ENCODE measurements at regions not wholly inside any gene's neighbourhood (a gene's known extent, or its start where the extent isn't known, plus 50 kb on each side); places are given as distances from the start of the nearest gene placed in this dataset.

DNA sequence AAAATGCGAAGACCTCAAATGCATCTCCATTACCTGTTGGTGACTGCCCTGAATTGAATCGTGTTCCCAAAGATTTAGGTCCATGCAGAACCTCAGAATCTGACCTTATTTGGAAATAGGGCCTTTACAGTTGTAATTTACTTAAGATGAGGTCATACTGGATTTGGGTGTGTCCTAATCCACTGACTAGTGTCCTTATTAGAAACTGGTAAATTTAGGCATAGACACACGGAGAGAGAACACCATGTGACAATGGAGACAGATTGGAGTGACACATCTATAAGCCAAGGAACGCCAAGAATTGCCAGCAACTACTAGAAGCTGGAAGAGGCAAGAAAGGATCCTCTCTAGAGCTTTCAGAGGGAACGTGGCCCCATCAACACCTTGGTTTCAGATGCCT, 203.1 kb downstream of the SMAD2 start:
- Histone ChIP-seq H4K20me1 (ENCODE audit: insufficient read depth, low read length) (no peaks in the 10 kb centered on the region), H3K9me3 (ENCODE audit: insufficient read depth, low read length) (no peaks in the 10 kb centered on the region), H3K27me3 (ENCODE audit: low read depth, low read length) (peaks cover 4% of the 10 kb centered on the region; the same call in 1 of the 2 replicates), H3K4me2 (ENCODE audit: low read length) (no peak overlapping the region), H2AFZ (ENCODE audit: low read depth, low read length) (no peak overlapping the region), H3K4me3 (ENCODE audit: low read length) (no peak overlapping the region), H3K4me1 (ENCODE audit: low read length) (no peaks in the 10 kb centered on the region), H3K9ac (ENCODE audit: low read length) (no peak overlapping the region), H3K27ac (ENCODE audit: low read length) (no peak overlapping the region), H3K36me3 (replicated peaks; ENCODE audit: low read depth, low read length) (no peaks in the 10 kb centered on the region), H3K79me2 (ENCODE audit: low read length) (no peaks in the 10 kb centered on the region)
- TF ChIP-seq, protein P1, sequence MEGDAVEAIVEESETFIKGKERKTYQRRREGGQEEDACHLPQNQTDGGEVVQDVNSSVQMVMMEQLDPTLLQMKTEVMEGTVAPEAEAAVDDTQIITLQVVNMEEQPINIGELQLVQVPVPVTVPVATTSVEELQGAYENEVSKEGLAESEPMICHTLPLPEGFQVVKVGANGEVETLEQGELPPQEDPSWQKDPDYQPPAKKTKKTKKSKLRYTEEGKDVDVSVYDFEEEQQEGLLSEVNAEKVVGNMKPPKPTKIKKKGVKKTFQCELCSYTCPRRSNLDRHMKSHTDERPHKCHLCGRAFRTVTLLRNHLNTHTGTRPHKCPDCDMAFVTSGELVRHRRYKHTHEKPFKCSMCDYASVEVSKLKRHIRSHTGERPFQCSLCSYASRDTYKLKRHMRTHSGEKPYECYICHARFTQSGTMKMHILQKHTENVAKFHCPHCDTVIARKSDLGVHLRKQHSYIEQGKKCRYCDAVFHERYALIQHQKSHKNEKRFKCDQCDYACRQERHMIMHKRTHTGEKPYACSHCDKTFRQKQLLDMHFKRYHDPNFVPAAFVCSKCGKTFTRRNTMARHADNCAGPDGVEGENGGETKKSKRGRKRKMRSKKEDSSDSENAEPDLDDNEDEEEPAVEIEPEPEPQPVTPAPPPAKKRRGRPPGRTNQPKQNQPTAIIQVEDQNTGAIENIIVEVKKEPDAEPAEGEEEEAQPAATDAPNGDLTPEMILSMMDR (IDR thresholded peaks at IDR 0.05; ENCODE audit: low read depth, low read length), result no peak
- no peak for TF ChIP-seq EZH2phosphoT487 (IDR thresholded peaks at IDR 0.05; ENCODE audit: low read depth)

DNA sequence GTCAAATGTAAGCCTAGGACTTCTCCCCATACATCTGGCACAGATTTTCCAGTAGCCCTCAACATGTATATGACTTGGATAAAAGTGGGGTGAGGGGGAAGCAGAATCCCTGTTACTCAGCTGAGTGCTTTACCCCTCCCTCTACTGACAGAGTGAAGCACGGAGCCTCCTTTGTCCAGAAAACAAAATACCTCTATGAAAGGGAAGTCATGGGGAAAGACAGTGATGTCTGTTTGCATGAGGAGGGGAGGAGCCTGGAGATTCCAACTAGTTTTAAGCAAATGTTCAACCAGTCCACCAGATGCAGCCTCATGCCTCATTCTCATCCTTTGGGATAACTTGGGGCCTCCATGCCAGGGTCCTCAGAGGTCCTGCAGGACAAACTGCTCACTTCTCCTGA, 203.9 kb downstream of the SMAD2 start:
- H3K4me3 ChIP-seq (ENCODE audit: low read length), result no peak overlapping the region
- H3K9ac ChIP-seq (ENCODE audit: low read length), result no peak overlapping the region
- no peaks in the 10 kb centered on the region for H4K20me1 ChIP-seq (ENCODE audit: insufficient read depth, low read length)
- no peaks in the 10 kb centered on the region for H3K9me3 ChIP-seq (ENCODE audit: insufficient read depth, low read length)
- no peaks in the 10 kb centered on the region for H3K4me1 ChIP-seq (ENCODE audit: low read length)
- H3K79me2 ChIP-seq (ENCODE audit: low read length), result no peaks in the 10 kb centered on the region
- H3K36me3 ChIP-seq (replicated peaks; ENCODE audit: low read depth, low read length), result no peaks in the 10 kb centered on the region
- TF ChIP-seq, protein P1 (IDR thresholded peaks at IDR 0.05; ENCODE audit: low read depth, low read length), result no peak
- no peak for TF ChIP-seq EZH2phosphoT487 (IDR thresholded peaks at IDR 0.05; ENCODE audit: low read depth)
- H3K4me2 ChIP-seq (ENCODE audit: low read length), result no peak overlapping the region
- peaks cover 4% of the 10 kb centered on the region; the same call in 1 of the 2 replicates for H3K27me3 ChIP-seq (ENCODE audit: low read depth, low read length)
- no peak overlapping the region for H2AFZ ChIP-seq (ENCODE audit: low read depth, low read length)
- H3K27ac ChIP-seq (ENCODE audit: low read length), result no peak overlapping the region

DNA sequence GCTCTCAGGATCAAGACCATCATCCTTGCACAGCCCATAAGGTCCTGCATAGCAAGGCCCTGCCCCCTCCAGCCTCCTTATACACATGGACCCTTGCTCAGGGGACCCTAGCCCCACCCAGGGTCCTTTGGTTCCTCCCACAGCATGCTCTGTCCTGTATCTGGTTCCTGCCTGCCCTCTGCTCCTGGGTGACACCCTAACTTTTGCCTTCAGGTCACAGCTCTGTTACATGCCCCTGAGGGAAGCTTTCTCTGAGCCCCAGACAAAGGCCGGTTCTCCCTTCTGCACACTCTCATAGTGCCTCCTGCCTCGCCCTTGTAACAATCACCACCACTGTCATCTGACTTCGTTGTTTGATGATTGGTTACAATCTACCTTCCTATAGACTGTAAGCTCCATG, 204.8 kb downstream of the SMAD2 start:
- Histone ChIP-seq H3K4me1 (ENCODE audit: low read length) (no peaks in the 10 kb centered on the region), H3K79me2 (ENCODE audit: low read length) (no peaks in the 10 kb centered on the region), H3K36me3 (replicated peaks; ENCODE audit: low read depth, low read length) (no peaks in the 10 kb centered on the region), H3K4me2 (ENCODE audit: low read length) (no peak overlapping the region), H3K9me3 (ENCODE audit: insufficient read depth, low read length) (no peaks in the 10 kb centered on the region), H2AFZ (ENCODE audit: low read depth, low read length) (no peak overlapping the region), H3K9ac (ENCODE audit: low read length) (no peak overlapping the region), H3K27me3 (ENCODE audit: low read depth, low read length) (peaks cover 4% of the 10 kb centered on the region; the same call in 1 of the 2 replicates), H4K20me1 (ENCODE audit: insufficient read depth, low read length) (no peaks in the 10 kb centered on the region), H3K4me3 (ENCODE audit: low read length) (no peak overlapping the region), H3K27ac (ENCODE audit: low read length) (no peak overlapping the region)
- no peak for TF ChIP-seq EZH2phosphoT487 (IDR thresholded peaks at IDR 0.05; ENCODE audit: low read depth)
- TF ChIP-seq, protein P1 (IDR thresholded peaks at IDR 0.05; ENCODE audit: low read depth, low read length), result no peak

DNA sequence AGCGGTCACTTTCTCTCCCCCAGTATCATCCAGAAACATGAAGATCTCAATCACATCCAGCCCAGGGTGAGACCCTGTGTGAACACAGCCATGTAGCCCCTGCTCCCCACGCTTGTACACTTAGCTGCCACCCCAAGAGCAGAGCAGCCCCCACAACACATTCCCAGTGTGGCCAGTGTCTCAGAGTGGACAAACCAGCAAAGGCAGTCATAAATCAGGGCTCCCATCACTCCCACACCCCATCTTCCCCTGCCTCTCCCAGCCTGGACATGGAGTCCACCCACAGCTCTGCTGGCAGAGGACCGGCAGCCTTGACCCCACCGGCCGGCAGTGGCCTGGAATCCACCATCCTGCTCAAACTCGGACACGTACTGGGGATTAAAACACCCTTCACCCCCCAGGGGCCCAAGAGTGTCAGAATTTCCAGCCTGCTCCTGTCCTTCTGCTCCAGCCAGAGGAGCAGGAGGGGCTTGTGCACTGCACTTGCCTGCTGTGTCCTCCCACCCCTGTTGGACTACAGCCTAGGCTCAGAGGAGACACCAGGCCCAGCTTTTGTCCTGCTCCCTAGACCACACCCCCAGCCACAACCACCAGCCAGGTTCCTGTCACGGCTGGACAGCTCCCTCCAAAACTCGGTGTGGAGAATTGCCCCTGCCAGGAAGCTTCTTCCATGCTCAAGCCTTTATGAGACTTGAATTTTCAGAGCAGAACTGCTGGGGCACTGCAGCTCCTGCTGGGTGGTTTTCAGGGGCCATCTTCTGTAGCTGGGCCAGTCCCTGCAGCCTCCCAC, 206.1 kb downstream of the SMAD2 start:
- Histone ChIP-seq H3K9me3 (ENCODE audit: insufficient read depth, low read length) (no peaks in the 10 kb centered on the region), H3K4me1 (ENCODE audit: low read length) (no peaks in the 10 kb centered on the region), H2AFZ (ENCODE audit: low read depth, low read length) (no peak overlapping the region), H3K4me2 (ENCODE audit: low read length) (no peak overlapping the region), H3K27ac (ENCODE audit: low read length) (no peak overlapping the region), H3K27me3 (ENCODE audit: low read depth, low read length) (peaks cover 4% of the 10 kb centered on the region; the same call in 1 of the 2 replicates), H3K4me3 (ENCODE audit: low read length) (no peak overlapping the region), H4K20me1 (ENCODE audit: insufficient read depth, low read length) (no peaks in the 10 kb centered on the region), H3K79me2 (ENCODE audit: low read length) (no peaks in the 10 kb centered on the region), H3K36me3 (replicated peaks; ENCODE audit: low read depth, low read length) (no peaks in the 10 kb centered on the region), H3K9ac (ENCODE audit: low read length) (no peak overlapping the region)
- TF ChIP-seq, protein P1 (IDR thresholded peaks at IDR 0.05; ENCODE audit: low read depth, low read length), result no peak
- TF ChIP-seq EZH2phosphoT487 (IDR thresholded peaks at IDR 0.05; ENCODE audit: low read depth), result no peak
